HFFc6 (cell line): ENCODE measurements at regions not wholly inside any gene's neighbourhood (a gene's known extent, or its start where the extent isn't known, plus 50 kb on each side); places are given as distances from the start of the nearest gene placed in this dataset.
"Not testable (repeated sequence)": the region's sequence is repeated elsewhere in the genome, so short reads cannot be mapped to it uniquely, and the experiment has no call there.

Experiments
- DNase-seq: peaks from one replicate; pipeline ENCODE4 v3.0.0-alpha.2; 2018
- H3K27ac Mint-ChIP-seq: 2 replicates; pipeline ENCODE4 v1.8.0; 2020; ENCODE audit warnings: mild to moderate bottlenecking, mixed read lengths
- H3K27me3 Mint-ChIP-seq: 2 replicates; pipeline ENCODE4 v1.8.0; 2021; ENCODE audit warnings: mild to moderate bottlenecking, moderate library complexity, mixed read lengths; ENCODE audit not compliant: insufficient read depth
- H3K36me3 Mint-ChIP-seq: 2 replicates; pipeline ENCODE4 v1.8.0; 2021; ENCODE audit warnings: low read depth, mixed read lengths
- H3K4me1 Mint-ChIP-seq: 2 replicates; pipeline ENCODE4 v1.8.0; 2020; ENCODE audit warnings: low read depth, mixed read lengths
- H3K4me3 Mint-ChIP-seq: 2 replicates; pipeline ENCODE4 v1.8.0; 2020; ENCODE audit warnings: mild to moderate bottlenecking, moderate library complexity, mixed read lengths
- H3K9me3 Mint-ChIP-seq: 2 replicates; pipeline ENCODE4 v1.8.0; 2020; ENCODE audit warnings: mild to moderate bottlenecking, mixed read lengths
- CTCF ChIP-seq: fragments of 200-600 bp; sonication (generic); IDR thresholded peaks from 2 replicates; pipeline ENCODE4 v1.5.0; 2021; ENCODE audit warnings: antibody characterized with exemption, mild to moderate bottlenecking

DNA sequence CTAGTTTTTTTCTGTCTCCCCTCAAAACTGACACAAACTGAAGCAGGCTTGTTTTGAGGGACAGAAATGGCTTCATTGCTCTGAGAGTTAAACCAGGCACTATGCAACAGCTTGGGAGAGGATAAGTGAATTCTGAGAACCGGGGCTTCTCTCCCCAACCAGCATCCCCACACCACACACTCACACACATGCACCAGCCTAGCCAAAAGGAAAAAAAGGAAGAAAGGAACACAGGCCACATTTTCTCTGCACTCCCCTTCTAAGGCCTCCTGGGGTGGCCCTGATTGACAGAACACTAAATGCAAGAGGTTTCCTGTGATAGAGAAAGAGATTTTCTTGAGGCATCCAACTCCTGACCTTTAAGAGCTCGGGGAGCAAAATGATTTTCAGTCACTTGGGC is 177.5 kb downstream of the TLE3 start:
- no peak for DNase-seq
- Mint-ChIP-seq H3K4me1 (no peaks in the 10 kb centered on the region), H3K4me3 (no peak overlapping the region), H3K27ac (no peak overlapping the region), H3K9me3 (peaks cover 25% of the 10 kb centered on the region), H3K27me3 (peaks cover 34% of the 10 kb centered on the region), H3K36me3 (peaks cover 12% of the 10 kb centered on the region)
- TF ChIP-seq CTCF: no peak

DNA sequence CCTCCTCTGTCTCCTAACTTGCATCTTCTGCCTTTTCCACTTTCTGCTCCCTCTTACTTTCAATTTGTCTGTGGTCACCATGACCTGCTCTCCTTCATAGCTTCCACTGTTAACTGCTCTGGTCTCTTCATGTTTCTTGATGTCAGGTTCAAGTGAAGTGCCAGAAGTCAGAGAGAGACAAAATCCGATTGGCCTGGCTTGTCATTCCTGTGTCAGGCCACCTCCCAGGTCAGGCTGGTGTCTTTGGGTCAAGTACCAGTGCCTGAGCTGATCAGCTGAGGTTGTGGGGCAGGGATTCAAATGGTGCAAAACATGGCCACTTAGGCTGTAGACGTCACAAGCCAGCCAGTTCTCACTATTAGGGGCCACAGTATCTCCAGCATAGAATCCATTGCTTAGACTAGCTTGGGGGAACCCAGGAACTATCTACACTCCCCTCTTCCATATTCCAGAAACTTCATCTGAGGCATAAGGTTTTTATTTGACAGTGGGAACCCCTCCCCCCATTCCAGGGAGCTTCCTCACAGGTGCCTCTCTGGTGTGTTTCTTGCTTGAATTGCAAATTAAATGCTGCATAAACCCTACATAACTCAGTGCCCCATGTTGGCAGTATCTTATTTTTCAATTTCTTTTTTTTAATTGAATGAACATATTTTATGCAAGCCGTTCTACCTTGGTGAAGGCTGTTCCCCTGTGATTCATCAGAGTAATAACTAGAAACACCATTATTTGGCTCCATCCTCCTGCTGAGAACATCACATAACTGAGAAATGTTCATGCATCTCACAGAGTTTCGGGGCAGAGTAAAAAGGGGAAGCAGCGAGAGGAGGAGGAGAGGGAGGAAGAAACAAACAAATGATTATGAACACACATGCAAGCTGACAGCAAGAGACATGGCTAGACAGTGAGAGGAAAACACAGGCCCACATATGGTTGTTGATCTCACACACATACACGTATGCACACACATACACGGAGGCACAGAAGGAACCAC is 175.8 kb downstream of the TLE3 start:
- no peak overlapping the region for H3K27ac Mint-ChIP-seq
- DNase-seq: no peak
- H3K9me3 Mint-ChIP-seq: peaks cover 28% of the 10 kb centered on the region
- no peak for TF ChIP-seq CTCF
- H3K4me3 Mint-ChIP-seq: no peak overlapping the region
- H3K36me3 Mint-ChIP-seq: peaks cover 12% of the 10 kb centered on the region
- no peaks in the 10 kb centered on the region for H3K4me1 Mint-ChIP-seq
- peaks cover 22% of the 10 kb centered on the region for H3K27me3 Mint-ChIP-seq

DNA sequence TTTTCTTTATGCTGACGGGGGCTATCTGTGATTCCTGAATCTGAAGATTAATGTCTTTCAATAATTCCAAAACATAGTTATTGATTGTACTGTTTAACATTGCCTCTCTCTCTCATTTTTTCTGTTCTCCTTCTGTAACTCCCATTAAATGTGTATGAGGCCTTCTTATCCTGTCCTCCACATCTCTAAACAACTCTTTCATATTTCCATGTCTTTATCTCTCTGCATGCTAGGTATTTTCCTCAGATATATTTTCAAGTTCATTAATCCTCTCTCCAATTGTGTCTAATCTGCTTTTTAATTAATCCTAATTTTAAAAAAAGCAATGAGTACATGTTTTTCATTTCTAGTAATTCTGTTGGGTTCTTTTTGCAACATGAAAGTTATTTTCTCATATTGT is 173.2 kb downstream of the TLE3 start:
- Mint-ChIP-seq H3K27ac (no peak overlapping the region), H3K27me3 (peaks cover 25% of the 10 kb centered on the region), H3K36me3 (peaks cover 18% of the 10 kb centered on the region), H3K9me3 (peaks cover 35% of the 10 kb centered on the region), H3K4me3 (no peak overlapping the region), H3K4me1 (no peaks in the 10 kb centered on the region)
- DNase-seq: no peak
- TF ChIP-seq CTCF: no peak

DNA sequence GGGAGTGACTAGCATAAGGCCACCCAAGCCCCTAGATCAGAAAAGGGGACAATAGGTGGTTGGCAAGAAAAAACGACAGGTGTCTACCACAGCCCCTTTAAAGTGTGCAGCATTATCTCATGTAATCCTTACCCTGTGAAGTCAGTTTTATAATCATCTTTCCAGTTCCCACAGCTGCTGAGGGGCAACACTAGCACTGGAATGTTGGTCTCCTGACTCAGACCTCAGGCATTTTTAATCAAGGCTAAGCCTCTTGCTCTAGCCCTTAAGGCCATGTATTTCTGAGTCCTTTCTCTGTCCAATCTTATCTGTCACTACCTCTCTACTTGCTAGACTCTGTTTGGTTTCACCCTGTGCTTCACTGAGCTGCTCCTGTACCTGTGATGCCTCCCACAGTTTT is 171.7 kb downstream of the TLE3 start:
- H3K9me3 Mint-ChIP-seq: peaks cover 37% of the 10 kb centered on the region
- no peak overlapping the region for H3K4me3 Mint-ChIP-seq
- peaks cover 18% of the 10 kb centered on the region for H3K27me3 Mint-ChIP-seq
- peaks cover 18% of the 10 kb centered on the region for H3K36me3 Mint-ChIP-seq
- H3K27ac Mint-ChIP-seq: no peak overlapping the region
- H3K4me1 Mint-ChIP-seq: no peaks in the 10 kb centered on the region
- no peak for TF ChIP-seq CTCF
- DNase-seq: no peak

DNA sequence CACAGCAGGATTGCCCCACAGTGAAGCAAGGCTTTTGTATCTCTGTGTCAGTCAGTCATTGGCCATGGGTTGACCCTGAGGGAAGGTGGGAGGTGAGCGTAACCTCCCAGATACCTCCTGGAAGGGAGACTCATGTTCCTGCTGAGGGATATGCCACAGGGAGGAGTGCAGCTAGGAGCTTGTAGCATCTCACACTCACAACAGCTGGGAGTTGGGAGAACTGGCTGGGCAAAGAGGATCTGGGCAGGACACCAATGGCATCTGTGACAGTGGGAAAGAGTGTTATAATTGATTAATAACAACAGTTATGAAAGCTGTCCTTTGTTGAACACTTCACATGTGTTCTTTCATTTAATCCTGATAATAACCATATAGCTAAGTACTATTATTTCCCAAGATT is 171.0 kb downstream of the TLE3 start:
- H3K27ac Mint-ChIP-seq: no peak overlapping the region
- H3K27me3 Mint-ChIP-seq: peaks cover 11% of the 10 kb centered on the region; the same call in 1 of the 2 replicates
- DNase-seq: no peak
- H3K36me3 Mint-ChIP-seq: peaks cover 18% of the 10 kb centered on the region
- no peak for TF ChIP-seq CTCF
- H3K4me1 Mint-ChIP-seq: no peaks in the 10 kb centered on the region
- no peak overlapping the region for H3K4me3 Mint-ChIP-seq
- peaks cover 31% of the 10 kb centered on the region for H3K9me3 Mint-ChIP-seq

- not testable (repeated sequence) for H3K4me1 Mint-ChIP-seq
These were observed 168.8 kb downstream of the TLE3 start for GRCh38 chr15:69928890-69929289.

More at GRCh38 chr15:69928890-69929289, 168.8 kb downstream of the TLE3 start:
- H3K9me3 Mint-ChIP-seq: peaks cover 24% of the 10 kb centered on the region
- H3K4me3 Mint-ChIP-seq, H3K27ac Mint-ChIP-seq, DNase-seq: not testable (repeated sequence)
- H3K27me3 Mint-ChIP-seq: peaks cover 11% of the 10 kb centered on the region
- peaks cover 14% of the 10 kb centered on the region for H3K36me3 Mint-ChIP-seq
